CD4-positive, alpha-beta T cell treated with Interleukin-4 for 1 hour (primary cell): ENCODE measurements at regions not wholly inside any gene's neighbourhood (a gene's known extent, or its start where the extent isn't known, plus 50 kb on each side); places are given as distances from the start of the nearest gene placed in this dataset.
"Not testable (repeated sequence)": the region's sequence is repeated elsewhere in the genome, so short reads cannot be mapped to it uniquely, and the experiment has no call there.

ENCODE experiments used
- DNase-seq, 2 donors: peaks; one replicate each; pipeline ENCODE4 v3.0.0-alpha.2; 2020 to 2022

- no peak for DNase-seq
These were observed 107.4 kb downstream of the LEPR start for GRCh38 chr1:65527707-65528503.

- DNase-seq, result no peak
These were observed 111.6 kb downstream of the LEPR start for GRCh38 chr1:65531972-65532570.

- DNase-seq, result no peak
These were observed 115.5 kb downstream of the LEPR start for GRCh38 chr1:65535981-65536380.

- no peak for DNase-seq
These were observed 117.6 kb downstream of the LEPR start for GRCh38 chr1:65538086-65538485.

- no peak for DNase-seq
These were observed 118.2 kb downstream of the LEPR start for GRCh38 chr1:65538664-65539063.

GRCh38 chr1:65539266-65540131 lies 119.0 kb downstream of the LEPR start:
- no peak for DNase-seq

- no peak for DNase-seq
These were observed 120.7 kb downstream of the LEPR start for GRCh38 chr1:65541161-65541560.

- DNase-seq, result no peak
These were observed 121.4 kb downstream of the LEPR start for GRCh38 chr1:65541865-65542264.

GRCh38 chr1:65542592-65542991 lies 122.1 kb downstream of the LEPR start:
- not testable (repeated sequence) for DNase-seq

GRCh38 chr1:65550306-65551010 lies 130.0 kb downstream of the LEPR start:
- not testable (repeated sequence) for DNase-seq

GRCh38 chr1:65552484-65552883 lies 132.0 kb downstream of the LEPR start:
- not testable (repeated sequence) for DNase-seq

GRCh38 chr1:65554086-65554764 lies 133.8 kb downstream of the LEPR start:
- DNase-seq, result not testable (repeated sequence)

GRCh38 chr1:65554829-65555228 lies 134.4 kb downstream of the LEPR start:
- DNase-seq, result no peak

GRCh38 chr1:65558215-65558614 lies 137.7 kb downstream of the LEPR start:
- DNase-seq, result no peak

- no peak for DNase-seq
These were observed 144.0 kb downstream of the LEPR start for GRCh38 chr1:65564493-65564892.

- no peak for DNase-seq
These were observed 147.8 kb downstream of the LEPR start for GRCh38 chr1:65568285-65568684.

GRCh38 chr1:65572701-65573421 lies 152.4 kb downstream of the LEPR start:
- DNase-seq, result no peak

- DNase-seq, result no peak
These were observed 156.8 kb downstream of the LEPR start for GRCh38 chr1:65577278-65577677.

GRCh38 chr1:65577982-65578381 lies 157.5 kb downstream of the LEPR start:
- not testable (repeated sequence) for DNase-seq

- DNase-seq, result no peak
These were observed 160.7 kb downstream of the LEPR start for GRCh38 chr1:65581119-65581518.

- no peak for DNase-seq
These were observed 163.9 kb downstream of the LEPR start for GRCh38 chr1:65584399-65584798.

GRCh38 chr1:65590279-65590678 lies 169.8 kb downstream of the LEPR start:
- DNase-seq, result no peak
